PC-9 (cell line): ENCODE measurements at regions not wholly inside any gene's neighbourhood (a gene's known extent, or its start where the extent isn't known, plus 50 kb on each side); places are given as distances from the start of the nearest gene placed in this dataset.

Experiments used
- BruUV-seq: library from RNA; stranded (reverse); fragments of 400-500 nt; replicated peaks from 2 replicates; lab custom pipeline; 2021; lab: Mats Ljungman, UMichigan
- CTCF ChIA-PET: fragments of 300-600 bp; sonication (Branson Sonifier 250); formaldehyde crosslinking; loops from one replicate; lab custom pipeline; 2022; ENCODE audit warnings: antibody characterized with exemption; lab: Charles Lee
- POLR2A ChIA-PET: fragments of 300-600 bp; sonication (Branson Sonifier 250); formaldehyde crosslinking; loops from one replicate; lab custom pipeline; 2022; ENCODE audit warnings: antibody characterized with exemption; ENCODE audit not compliant: unreplicated experiment; lab: Charles Lee
- DNase-seq, 2 experiments: peaks; one replicate each; pipeline versions ENCODE4 v3.0.0 to v3.0.0-alpha.2; 2015 to 2022; ENCODE audit warnings: mixed read lengths in 1 of 2
- H2AFZ ChIP-seq: fragments of 200-600 bp; sonication (generic); 2 replicates; pipeline ENCODE4 v1.8.1; 2017; ENCODE audit warnings: antibody characterized with exemption
- H3F3A ChIP-seq: fragments of 200-600 bp; sonication (generic); 2 replicates; pipeline ENCODE4 v1.8.1; 2017; ENCODE audit warnings: antibody characterized with exemption, mild to moderate bottlenecking, low read depth; ENCODE audit not compliant: insufficient read depth
- H3K27ac ChIP-seq: fragments of 200-600 bp; sonication (generic); 2 replicates; pipeline ENCODE4 v1.6.1; 2016; ENCODE audit warnings: mixed run types
- H3K27me3 ChIP-seq: fragments of 200-600 bp; sonication (generic); 2 replicates; pipeline ENCODE4 v1.6.1; 2016; ENCODE audit warnings: low read depth, mixed run types; ENCODE audit not compliant: insufficient read depth
- H3K36me3 ChIP-seq: fragments of 200-600 bp; sonication (generic); 2 replicates; pipeline ENCODE4 v1.6.1; 2016; ENCODE audit warnings: low read depth, mixed run types
- H3K4me1 ChIP-seq: fragments of 200-600 bp; sonication (generic); replicated peaks from 2 replicates; pipeline ENCODE4 v1.6.1; 2016; ENCODE audit warnings: mixed run types; ENCODE audit not compliant: insufficient read depth
- H3K4me2 ChIP-seq: fragments of 200-600 bp; sonication (generic); 2 replicates; pipeline ENCODE4 v1.6.1; 2017; ENCODE audit warnings: mixed run types
- H3K4me3 ChIP-seq: fragments of 200-600 bp; sonication (generic); 2 replicates; pipeline ENCODE4 v1.6.1; 2016; ENCODE audit warnings: mixed run types
- H3K79me2 ChIP-seq: fragments of 200-600 bp; sonication (generic); 2 replicates; pipeline ENCODE4 v1.6.1; 2017; ENCODE audit warnings: low read depth, mixed run types
- H3K9me2 ChIP-seq: fragments of 200-600 bp; sonication (generic); 2 replicates; pipeline ENCODE4 v1.8.1; 2017; ENCODE audit warnings: mild to moderate bottlenecking; ENCODE audit not compliant: insufficient read depth
- H3K9me3 ChIP-seq: fragments of 200-600 bp; sonication (generic); 2 replicates; pipeline ENCODE4 v1.8.1; 2016; ENCODE audit warnings: low read depth; ENCODE audit not compliant: insufficient read depth
- H4K20me1 ChIP-seq: fragments of 200-600 bp; sonication (generic); 2 replicates; pipeline ENCODE4 v1.8.1; 2017; ENCODE audit not compliant: insufficient read depth
- EZH2 ChIP-seq: fragments of 200-600 bp; sonication (generic); IDR thresholded peaks from 2 replicates; pipeline ENCODE4 v1.8.0; 2017; ENCODE audit warnings: antibody characterized with exemption, low read depth
- intact Hi-C: fragments of 100-400 bp; cut with micrococcal nuclease; formaldehyde crosslinking; loops from one replicate; pipeline ENCODE4 v1.10.0; 2022; ENCODE audit not compliant: unreplicated experiment
- TF ChIP-seq, protein P1 (sequence below): fragments of 200-600 bp; sonication (generic); conservative IDR thresholded peaks from 2 replicates; pipeline ENCODE4 v1.6.1; 2017; ENCODE audit warnings: mixed run types, antibody characterized with exemption, mild to moderate bottlenecking, moderate library complexity

- Histone ChIP-seq H3K27me3 (peaks cover 52% of the 10 kb centered on the region), H4K20me1 (no peaks in the 10 kb centered on the region), H3K79me2 (no peaks in the 10 kb centered on the region), H3K27ac (no peak overlapping the region), H3K36me3 (no peaks in the 10 kb centered on the region), H3K4me3 (no peak overlapping the region), H3K9me3 (no peaks in the 10 kb centered on the region), H3K9me2 (no peaks in the 10 kb centered on the region), H3K4me2 (no peak overlapping the region), H3K4me1 (no peaks in the 10 kb centered on the region), H2AFZ (no peak overlapping the region), H3F3A (no peaks in the 10 kb centered on the region)
- TF ChIP-seq EZH2: no peak
- TF ChIP-seq, protein P1, sequence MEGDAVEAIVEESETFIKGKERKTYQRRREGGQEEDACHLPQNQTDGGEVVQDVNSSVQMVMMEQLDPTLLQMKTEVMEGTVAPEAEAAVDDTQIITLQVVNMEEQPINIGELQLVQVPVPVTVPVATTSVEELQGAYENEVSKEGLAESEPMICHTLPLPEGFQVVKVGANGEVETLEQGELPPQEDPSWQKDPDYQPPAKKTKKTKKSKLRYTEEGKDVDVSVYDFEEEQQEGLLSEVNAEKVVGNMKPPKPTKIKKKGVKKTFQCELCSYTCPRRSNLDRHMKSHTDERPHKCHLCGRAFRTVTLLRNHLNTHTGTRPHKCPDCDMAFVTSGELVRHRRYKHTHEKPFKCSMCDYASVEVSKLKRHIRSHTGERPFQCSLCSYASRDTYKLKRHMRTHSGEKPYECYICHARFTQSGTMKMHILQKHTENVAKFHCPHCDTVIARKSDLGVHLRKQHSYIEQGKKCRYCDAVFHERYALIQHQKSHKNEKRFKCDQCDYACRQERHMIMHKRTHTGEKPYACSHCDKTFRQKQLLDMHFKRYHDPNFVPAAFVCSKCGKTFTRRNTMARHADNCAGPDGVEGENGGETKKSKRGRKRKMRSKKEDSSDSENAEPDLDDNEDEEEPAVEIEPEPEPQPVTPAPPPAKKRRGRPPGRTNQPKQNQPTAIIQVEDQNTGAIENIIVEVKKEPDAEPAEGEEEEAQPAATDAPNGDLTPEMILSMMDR: no peak
- ChIA-PET POLR2A (no interaction called here), CTCF (no interaction called here)
- intact Hi-C loops: no loop called here
- no TSS peak for BruUV-seq
- DNase-seq: no peak
These were observed 611.1 kb downstream of the AJAP1 start for GRCh38 chr1:5265438-5266075.

DNA sequence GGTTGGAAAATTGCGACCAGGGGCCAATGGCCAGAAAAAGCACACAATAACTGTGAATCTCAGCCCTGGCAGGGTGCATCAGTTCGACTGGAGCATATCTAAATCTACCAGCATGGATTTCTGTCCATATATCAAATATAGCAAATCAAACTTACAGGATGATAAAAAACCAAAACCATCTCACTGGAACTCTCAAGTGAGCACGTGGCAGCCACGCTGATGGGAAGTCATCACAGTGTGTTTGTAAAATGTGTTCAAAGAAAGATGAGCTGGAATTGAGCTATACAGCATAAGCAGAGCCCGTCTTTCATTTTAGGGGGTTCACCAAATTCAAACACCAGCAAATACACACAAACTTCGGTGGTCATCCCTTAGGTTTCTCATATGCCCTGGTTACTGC is 610.1 kb downstream of the AJAP1 start:
- Histone ChIP-seq H3K4me2 (no peak overlapping the region), H3K36me3 (no peaks in the 10 kb centered on the region), H3K9me2 (no peaks in the 10 kb centered on the region), H3K4me3 (no peak overlapping the region), H3F3A (no peaks in the 10 kb centered on the region), H3K27me3 (peaks cover 43% of the 10 kb centered on the region), H3K9me3 (no peaks in the 10 kb centered on the region), H4K20me1 (no peaks in the 10 kb centered on the region), H3K4me1 (no peaks in the 10 kb centered on the region), H2AFZ (no peak overlapping the region), H3K27ac (no peak overlapping the region), H3K79me2 (no peaks in the 10 kb centered on the region)
- intact Hi-C loops: no loop called here
- TF ChIP-seq, protein P1: no peak
- TF ChIP-seq EZH2: no peak
- POLR2A ChIA-PET: no interaction called here
- CTCF ChIA-PET: no interaction called here
- no TSS peak for BruUV-seq
- no peak for DNase-seq

- no TSS peak for BruUV-seq
- ChIA-PET CTCF (no interaction called here), POLR2A (no interaction called here)
- Histone ChIP-seq H3K4me2 (no peak overlapping the region), H3K4me1 (no peaks in the 10 kb centered on the region), H3K27ac (no peak overlapping the region), H3K9me3 (no peaks in the 10 kb centered on the region; the same call in 1 of the 2 replicates), H3K9me2 (no peaks in the 10 kb centered on the region), H3K36me3 (no peaks in the 10 kb centered on the region), H2AFZ (no peak overlapping the region), H3K79me2 (no peaks in the 10 kb centered on the region), H3K4me3 (no peak overlapping the region), H3F3A (no peaks in the 10 kb centered on the region), H3K27me3 (peaks cover 7% of the 10 kb centered on the region; the same call in 1 of the 2 replicates), H4K20me1 (no peaks in the 10 kb centered on the region)
- intact Hi-C loops: no loop called here
- TF ChIP-seq, protein P1: no peak
- no peak for TF ChIP-seq EZH2
- DNase-seq: no peak
These were observed 602.4 kb downstream of the AJAP1 start for GRCh38 chr1:5256793-5257192.
